ENCODE measurements at regions not wholly inside any gene's neighbourhood (a gene's known extent, or its start where the extent isn't known, plus 50 kb on each side); places are given as distances from the start of the nearest gene placed in this dataset.

DNA sequence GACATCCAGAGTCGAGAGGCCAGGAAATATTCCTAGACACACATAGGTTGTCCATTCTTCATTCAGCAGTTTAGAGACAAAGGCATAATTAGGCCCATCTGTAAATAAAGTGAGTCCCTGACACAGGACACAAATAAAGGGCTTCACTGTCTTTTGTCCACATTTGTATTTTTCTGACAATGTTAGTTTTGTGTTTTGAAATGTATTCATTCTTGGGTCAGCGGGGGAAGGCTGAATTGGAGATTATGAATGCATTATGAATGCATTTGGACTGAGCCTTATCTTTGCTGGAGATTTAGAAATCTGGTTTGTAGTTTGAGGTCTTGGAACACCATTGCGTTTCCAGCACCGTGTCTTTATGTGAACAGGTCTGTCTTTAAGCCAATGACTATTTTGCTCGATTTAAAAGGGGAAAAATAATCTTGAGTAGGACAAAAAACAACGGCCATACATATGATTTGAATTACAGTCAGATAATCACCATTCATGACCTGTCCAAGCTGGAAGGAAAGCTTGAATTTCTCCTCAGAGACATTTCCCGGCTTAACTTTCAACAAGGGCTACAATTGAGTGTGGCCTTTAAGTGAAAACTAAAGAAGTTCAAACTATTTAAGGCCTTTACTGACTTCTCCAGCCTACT is 334.8 kb downstream of the WDR11 start:
- no peaks in the 10 kb centered on the region for H3K79me2 ChIP-seq (ENCODE audit: insufficient read depth, low read length)
- ChIA-PET RAD21 (ENCODE audit: low non-redundant PET in 1 of 2, low total read pairs in 2 of 2, uncharacterized antibody in 2 of 2, unreplicated experiment in 2 of 2) (no interaction called here), POLR2A (no interaction called here), CTCF (no interaction called here)
- no peak overlapping the region for H3K4me2 ChIP-seq (ENCODE audit: low read length)
- BruUV-seq (replicated peaks) = no TSS peak
- H3K4me3 ChIP-seq (replicated peaks in 1 of 2; ENCODE audit: low read depth in 1 of 2, low read length in 2 of 2) = no peak overlapping the region
- H3K9ac ChIP-seq (ENCODE audit: low read length) = no peak overlapping the region
- intact Hi-C loops (cut with micrococcal nuclease) = no loop called here
- H3K36me3 ChIP-seq (ENCODE audit: control insufficient read depth in 1 of 2, insufficient read depth in 2 of 2, low read length in 2 of 2) = no peaks in the 10 kb centered on the region
- H3K9me3 ChIP-seq (ENCODE audit: control insufficient read depth in 1 of 2, insufficient read depth in 1 of 2, low read depth in 1 of 2, low read length in 2 of 2) = no peaks in the 10 kb centered on the region
- H3K4me1 ChIP-seq (ENCODE audit: control insufficient read depth in 1 of 2, insufficient read depth in 2 of 2, low read length in 2 of 2) = 0 out of 4 replicates have a peak, but pooled peaks cover 0 to 2% of the 10 kb centered on the region in 2 experiments
- H4K20me1 ChIP-seq (ENCODE audit: insufficient read depth) = no peaks in the 10 kb centered on the region
- DNase-seq (ENCODE audit: low read depth, low spot score) = no peak
- H3K9me2 ChIP-seq (ENCODE audit: insufficient read depth) = no peaks in the 10 kb centered on the region
- peaks cover 5% of the 10 kb centered on the region; the same call in 1 of the 2 replicates for H3K27me3 ChIP-seq (ENCODE audit: insufficient read depth, low read length)
- H2AFZ ChIP-seq (ENCODE audit: low read depth, low read length, poor library complexity, severe bottlenecking) = no peak overlapping the region
- ATAC-seq = no peak
- TF ChIP-seq, protein P1, sequence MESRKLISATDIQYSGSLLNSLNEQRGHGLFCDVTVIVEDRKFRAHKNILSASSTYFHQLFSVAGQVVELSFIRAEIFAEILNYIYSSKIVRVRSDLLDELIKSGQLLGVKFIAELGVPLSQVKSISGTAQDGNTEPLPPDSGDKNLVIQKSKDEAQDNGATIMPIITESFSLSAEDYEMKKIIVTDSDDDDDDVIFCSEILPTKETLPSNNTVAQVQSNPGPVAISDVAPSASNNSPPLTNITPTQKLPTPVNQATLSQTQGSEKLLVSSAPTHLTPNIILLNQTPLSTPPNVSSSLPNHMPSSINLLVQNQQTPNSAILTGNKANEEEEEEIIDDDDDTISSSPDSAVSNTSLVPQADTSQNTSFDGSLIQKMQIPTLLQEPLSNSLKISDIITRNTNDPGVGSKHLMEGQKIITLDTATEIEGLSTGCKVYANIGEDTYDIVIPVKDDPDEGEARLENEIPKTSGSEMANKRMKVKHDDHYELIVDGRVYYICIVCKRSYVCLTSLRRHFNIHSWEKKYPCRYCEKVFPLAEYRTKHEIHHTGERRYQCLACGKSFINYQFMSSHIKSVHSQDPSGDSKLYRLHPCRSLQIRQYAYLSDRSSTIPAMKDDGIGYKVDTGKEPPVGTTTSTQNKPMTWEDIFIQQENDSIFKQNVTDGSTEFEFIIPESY (IDR thresholded peaks at IDR 0.05; ENCODE audit: extremely low read depth, insufficient replicate concordance, low read length) = no peak
- TF ChIP-seq POLR2A (IDR thresholded peaks at IDR 0.05; ENCODE audit: borderline replicate concordance, extremely low read depth, insufficient read depth, insufficient read length) = no peak
- TF ChIP-seq FOSL1 (IDR thresholded peaks at IDR 0.05; ENCODE audit: low read depth) = no peak
- TF ChIP-seq, protein P2, sequence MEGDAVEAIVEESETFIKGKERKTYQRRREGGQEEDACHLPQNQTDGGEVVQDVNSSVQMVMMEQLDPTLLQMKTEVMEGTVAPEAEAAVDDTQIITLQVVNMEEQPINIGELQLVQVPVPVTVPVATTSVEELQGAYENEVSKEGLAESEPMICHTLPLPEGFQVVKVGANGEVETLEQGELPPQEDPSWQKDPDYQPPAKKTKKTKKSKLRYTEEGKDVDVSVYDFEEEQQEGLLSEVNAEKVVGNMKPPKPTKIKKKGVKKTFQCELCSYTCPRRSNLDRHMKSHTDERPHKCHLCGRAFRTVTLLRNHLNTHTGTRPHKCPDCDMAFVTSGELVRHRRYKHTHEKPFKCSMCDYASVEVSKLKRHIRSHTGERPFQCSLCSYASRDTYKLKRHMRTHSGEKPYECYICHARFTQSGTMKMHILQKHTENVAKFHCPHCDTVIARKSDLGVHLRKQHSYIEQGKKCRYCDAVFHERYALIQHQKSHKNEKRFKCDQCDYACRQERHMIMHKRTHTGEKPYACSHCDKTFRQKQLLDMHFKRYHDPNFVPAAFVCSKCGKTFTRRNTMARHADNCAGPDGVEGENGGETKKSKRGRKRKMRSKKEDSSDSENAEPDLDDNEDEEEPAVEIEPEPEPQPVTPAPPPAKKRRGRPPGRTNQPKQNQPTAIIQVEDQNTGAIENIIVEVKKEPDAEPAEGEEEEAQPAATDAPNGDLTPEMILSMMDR (IDR thresholded peaks at IDR 0.05 in 2 of 3, conservative IDR thresholded peaks at IDR 0.05 in 1 of 3; ENCODE audit: borderline replicate concordance in 1 of 3, insufficient read depth in 1 of 3, low read depth in 2 of 3, low read length in 2 of 3) = no peak
- no peak for TF ChIP-seq CBX3 (IDR thresholded peaks at IDR 0.05; ENCODE audit: low read depth)
- TF ChIP-seq EZH2 (IDR thresholded peaks at IDR 0.05) = no peak
- no peak for TF ChIP-seq ELF1 (IDR thresholded peaks at IDR 0.05; ENCODE audit: borderline replicate concordance, low read depth)
- TF ChIP-seq SIN3A (IDR thresholded peaks at IDR 0.05; ENCODE audit: low read depth) = no peak
- no peak for TF ChIP-seq JUND (IDR thresholded peaks at IDR 0.05)
- no peak for TF ChIP-seq SP1 (IDR thresholded peaks at IDR 0.05; ENCODE audit: low read depth)
- TF ChIP-seq, protein P3, sequence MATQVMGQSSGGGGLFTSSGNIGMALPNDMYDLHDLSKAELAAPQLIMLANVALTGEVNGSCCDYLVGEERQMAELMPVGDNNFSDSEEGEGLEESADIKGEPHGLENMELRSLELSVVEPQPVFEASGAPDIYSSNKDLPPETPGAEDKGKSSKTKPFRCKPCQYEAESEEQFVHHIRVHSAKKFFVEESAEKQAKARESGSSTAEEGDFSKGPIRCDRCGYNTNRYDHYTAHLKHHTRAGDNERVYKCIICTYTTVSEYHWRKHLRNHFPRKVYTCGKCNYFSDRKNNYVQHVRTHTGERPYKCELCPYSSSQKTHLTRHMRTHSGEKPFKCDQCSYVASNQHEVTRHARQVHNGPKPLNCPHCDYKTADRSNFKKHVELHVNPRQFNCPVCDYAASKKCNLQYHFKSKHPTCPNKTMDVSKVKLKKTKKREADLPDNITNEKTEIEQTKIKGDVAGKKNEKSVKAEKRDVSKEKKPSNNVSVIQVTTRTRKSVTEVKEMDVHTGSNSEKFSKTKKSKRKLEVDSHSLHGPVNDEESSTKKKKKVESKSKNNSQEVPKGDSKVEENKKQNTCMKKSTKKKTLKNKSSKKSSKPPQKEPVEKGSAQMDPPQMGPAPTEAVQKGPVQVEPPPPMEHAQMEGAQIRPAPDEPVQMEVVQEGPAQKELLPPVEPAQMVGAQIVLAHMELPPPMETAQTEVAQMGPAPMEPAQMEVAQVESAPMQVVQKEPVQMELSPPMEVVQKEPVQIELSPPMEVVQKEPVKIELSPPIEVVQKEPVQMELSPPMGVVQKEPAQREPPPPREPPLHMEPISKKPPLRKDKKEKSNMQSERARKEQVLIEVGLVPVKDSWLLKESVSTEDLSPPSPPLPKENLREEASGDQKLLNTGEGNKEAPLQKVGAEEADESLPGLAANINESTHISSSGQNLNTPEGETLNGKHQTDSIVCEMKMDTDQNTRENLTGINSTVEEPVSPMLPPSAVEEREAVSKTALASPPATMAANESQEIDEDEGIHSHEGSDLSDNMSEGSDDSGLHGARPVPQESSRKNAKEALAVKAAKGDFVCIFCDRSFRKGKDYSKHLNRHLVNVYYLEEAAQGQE (IDR thresholded peaks at IDR 0.05; ENCODE audit: low read depth) = no peak
- TF ChIP-seq YY1 (IDR thresholded peaks at IDR 0.05; ENCODE audit: extremely low read depth, insufficient replicate concordance, low read depth, low read length) = no peak
- TF ChIP-seq RAD21 (IDR thresholded peaks at IDR 0.05; ENCODE audit: low read depth) = no peak
- TF ChIP-seq ZNF274 (IDR thresholded peaks at IDR 0.05; ENCODE audit: low read depth, low read length) = no peak
- TF ChIP-seq POLR2AphosphoS5 (IDR thresholded peaks at IDR 0.05; ENCODE audit: low read depth, low read length) = no peak
- no peak for TF ChIP-seq SRF (IDR thresholded peaks at IDR 0.05; ENCODE audit: low read depth)
- TF ChIP-seq ZFX (IDR thresholded peaks at IDR 0.05) = no peak
- TF ChIP-seq CEBPB (IDR thresholded peaks at IDR 0.05; ENCODE audit: low read depth) = no peak
- no peak for TF ChIP-seq EZH2phosphoT487 (IDR thresholded peaks at IDR 0.05; ENCODE audit: borderline replicate concordance)
- TF ChIP-seq, protein P4, sequence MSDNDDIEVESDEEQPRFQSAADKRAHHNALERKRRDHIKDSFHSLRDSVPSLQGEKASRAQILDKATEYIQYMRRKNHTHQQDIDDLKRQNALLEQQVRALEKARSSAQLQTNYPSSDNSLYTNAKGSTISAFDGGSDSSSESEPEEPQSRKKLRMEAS (IDR thresholded peaks at IDR 0.05) = no peak
- no peak overlapping the region for H3K27ac ChIP-seq (ENCODE audit: low read depth, low read length)
